ENCODE measurements at regions not wholly inside any gene's neighbourhood (a gene's known extent, or its start where the extent isn't known, plus 50 kb on each side); places are given as distances from the start of the nearest gene placed in this dataset.

DNA sequence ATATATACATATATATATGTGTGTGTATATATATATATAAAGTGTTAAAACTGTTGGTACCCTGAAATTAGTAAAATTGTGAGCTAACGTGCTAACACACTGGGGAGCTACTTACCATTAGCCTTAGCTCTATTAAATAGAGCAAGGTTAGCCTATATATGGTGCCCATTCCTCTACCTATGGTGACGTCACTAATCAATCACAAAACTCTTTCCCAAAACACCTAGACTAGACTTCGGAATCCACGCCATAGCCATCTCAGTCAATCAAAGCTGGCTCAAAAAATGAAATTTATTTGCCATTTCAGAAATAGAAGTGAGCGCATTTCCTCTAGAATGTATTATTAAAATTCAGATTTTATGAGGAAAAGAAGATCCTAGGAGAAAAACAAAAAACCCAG is 229.0 kb upstream of the TENM3 start:
- DNase-seq (ENCODE audit: low spot score) = no peak

DNA sequence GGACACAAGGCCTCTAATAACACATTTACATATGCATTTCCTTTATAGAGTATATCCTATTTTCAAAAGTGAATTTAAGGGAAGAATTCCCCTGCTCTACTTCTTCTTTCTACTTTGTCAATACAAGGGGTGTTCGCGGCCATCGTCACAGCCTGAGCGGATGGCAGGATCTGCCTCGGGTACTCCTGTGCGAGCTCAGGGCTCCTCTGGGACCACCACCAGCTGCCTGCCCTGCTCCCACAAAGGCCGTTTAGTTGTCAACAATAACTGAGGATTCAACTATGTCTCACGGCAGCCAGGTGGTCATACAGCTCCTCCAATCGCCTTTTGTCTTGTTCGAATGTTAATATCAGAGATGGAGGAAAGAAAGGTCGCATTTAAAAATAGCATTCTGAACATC is 228.2 kb upstream of the TENM3 start:
- no peak for DNase-seq (ENCODE audit: low spot score)

DNA sequence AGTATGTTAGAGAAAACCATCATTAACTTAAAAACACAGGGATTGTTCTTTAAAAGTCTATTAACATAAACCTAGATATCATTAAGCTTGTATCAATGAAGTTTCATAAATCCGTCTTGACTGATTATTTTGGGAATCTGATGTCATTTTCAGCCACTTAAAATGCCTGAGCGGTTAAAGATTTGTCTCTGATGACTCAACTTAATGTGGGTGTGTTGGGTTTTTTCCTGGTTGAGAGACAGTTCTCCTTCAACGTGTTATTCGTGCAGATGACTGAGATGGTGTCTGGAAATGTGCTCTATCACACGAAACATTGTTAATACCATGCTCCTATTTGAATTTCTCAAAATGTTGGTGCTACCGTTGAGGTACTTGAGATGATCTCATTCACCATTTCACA is 227.3 kb upstream of the TENM3 start:
- no peak for DNase-seq (ENCODE audit: low spot score)

DNA sequence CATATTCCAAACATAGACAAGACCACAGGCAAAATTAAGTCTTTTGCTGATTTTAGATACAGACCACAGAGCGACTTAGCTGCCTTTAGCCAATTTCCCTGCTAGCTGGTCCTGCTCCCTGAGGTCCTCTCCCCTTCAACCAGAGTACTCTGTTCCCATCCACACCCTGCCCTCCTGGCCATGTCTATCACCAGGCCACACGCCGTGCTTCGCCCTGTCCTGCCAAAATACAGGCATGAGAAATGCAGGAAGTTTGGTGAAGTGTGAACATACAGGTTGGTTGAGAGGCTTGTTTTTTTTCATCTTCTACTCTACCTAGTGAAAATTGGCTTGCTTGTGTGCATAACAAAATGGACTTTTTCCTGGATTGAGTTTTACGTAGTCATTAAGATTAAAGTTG is 226.2 kb upstream of the TENM3 start:
- DNase-seq (ENCODE audit: low spot score) = no peak

DNA sequence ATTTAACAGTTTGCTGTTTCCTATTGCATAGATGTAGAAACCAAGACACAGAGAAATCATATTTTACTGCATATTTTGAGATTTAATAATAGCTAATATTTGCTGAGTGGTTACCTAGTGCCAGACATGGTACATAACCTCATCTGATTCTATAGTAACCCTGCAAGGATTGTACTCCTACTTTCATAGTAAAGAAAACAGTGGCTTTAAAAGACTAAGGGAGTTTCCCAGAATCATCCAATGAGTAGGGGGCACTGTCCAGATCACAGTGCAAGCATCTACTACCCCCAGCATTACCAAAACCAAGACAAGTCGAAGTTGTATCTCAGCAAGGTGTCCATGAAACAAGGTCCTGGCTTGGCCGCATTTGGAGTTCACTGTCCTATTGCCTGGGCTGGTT is 224.5 kb upstream of the TENM3 start:
- DNase-seq (ENCODE audit: low spot score) = no peak

DNA sequence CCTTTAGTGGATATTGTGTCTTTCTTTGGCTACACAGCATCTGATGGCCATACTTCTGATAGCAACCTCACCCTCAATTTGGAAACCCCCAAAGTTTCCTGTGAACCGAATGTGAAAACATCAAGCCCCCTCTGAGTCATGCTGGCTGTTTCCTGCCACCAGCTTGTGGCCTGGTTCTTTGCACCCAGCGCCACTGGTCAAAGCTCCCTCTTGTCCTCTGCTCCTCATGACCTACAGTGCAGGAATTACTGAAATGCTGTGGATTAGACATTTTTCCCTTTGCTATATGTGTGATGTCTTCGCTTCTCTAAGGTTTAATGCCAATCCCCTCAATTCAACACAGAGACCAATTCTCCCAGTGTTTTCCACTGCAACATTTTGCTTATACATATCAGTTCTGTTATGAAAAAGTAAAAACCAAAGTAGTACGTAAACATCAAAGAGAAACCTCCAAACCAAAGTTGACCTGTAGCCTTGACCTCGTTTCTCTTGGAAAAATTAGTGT is 224.0 kb upstream of the TENM3 start:
- DNase-seq (ENCODE audit: low spot score) = no peak

DNA sequence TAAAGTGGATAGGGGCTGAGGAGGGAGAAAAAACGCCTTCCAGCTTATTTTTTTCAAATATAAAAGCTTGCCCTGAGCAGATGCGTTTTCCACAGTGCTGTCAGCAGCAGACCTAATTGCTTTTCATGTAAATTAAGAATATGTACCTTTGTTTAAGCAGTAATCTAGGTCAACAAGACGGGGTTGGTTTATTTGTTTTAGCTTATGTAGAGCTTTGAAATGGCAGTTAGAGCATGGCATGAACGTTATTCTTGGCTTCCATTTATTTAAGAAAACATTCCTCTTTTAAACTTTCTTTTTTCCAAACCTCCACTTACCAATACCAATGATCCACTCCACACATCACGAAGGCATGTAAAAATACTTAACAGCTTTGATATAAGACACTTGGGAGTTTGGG is 220.3 kb upstream of the TENM3 start:
- no peak for DNase-seq (ENCODE audit: low spot score)

DNA sequence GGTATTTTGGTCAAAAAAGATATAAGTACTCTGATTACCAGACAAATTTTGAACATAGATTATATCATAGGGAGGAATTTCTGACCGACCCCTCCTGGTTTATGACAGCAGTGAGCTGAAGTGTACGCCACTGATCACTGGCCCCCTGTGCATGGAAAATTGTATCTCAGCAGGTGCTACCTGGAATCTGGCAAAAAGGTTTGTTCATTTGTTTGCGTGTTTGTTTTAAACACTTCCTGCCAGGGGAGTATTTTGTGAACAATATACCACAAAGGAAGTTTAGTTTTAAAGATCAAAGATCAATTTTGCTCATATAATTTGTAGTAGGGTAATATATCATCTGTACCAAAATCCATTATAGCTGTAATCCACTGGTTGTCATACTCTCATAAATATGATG is 219.7 kb upstream of the TENM3 start:
- DNase-seq (ENCODE audit: low spot score) = no peak

DNA sequence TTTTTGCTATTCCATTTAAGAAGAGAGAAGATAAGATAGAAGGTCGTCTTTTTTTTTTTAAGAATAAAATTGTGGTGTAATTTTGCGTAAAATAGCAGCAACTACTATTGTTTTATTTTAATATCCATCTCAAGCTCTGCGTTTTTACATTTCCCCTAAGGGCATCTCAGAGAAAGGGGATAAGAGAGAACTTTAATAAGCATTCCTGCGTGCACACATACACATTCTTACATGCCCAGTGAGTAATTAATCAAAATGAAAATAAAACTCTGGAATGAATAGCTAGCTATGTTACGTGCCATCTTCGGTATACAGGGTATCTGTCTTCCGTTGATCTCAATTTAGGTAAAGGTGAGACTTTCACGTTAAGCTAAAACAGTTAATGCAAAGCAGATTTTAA is 200.3 kb upstream of the TENM3 start:
- DNase-seq (ENCODE audit: low spot score) = no peak

DNA sequence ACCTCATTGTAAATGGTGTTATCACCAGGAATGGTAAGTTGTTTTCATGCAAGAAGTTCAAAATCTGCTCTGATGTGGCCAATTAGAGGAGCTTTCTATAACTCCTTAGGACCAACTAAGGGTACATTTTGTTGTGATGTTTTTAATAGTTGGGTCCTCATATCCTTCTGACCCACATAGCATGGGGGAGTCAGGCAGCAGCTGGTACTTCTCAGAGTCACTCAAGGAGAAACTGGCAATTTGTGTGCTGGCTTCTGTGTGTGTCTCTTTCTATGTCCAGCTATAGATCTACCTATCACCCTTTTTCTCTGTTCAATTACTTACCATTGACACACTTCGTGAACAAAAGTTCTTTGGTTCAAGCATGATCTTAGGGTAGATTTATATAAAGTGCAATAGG is 194.3 kb upstream of the TENM3 start:
- no peak for DNase-seq (ENCODE audit: low spot score)

DNA sequence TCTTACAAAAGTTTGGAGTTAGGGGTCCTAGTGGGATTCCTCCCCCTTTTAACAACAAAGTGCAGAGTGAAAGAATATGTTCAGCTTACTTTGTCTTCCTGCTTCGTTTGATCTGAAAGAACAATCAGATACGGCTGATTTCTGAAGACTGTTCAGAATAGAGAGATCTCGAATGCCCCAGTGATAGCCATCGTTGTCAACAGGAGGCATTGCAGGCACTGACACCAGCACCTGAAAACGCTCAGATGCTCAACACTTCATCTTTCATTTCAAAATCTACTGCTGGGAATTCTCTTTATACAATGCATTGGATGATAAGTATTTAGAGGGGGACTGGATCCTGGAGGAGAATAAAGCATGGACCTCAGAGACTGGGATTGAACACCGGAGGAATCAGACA is 186.3 kb upstream of the TENM3 start:
- DNase-seq (ENCODE audit: low spot score) = no peak

DNA sequence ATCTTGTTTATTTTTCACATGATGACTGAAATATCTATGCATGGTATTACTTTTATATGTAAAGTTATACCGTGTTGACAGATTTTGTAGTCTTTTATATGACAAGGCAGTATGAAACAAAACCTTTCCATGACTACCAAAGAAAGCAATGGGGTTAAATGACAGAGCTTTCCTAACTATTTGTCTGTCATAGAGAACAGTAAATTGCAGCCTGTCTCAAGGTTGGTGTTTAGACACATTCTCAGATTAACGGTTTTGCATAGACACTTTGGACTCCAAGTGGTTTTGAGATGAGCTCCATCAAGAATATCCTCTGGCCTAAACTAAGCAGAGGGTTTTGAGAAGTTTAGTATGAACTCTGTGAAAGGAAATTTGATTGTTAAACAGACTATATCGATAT is 180.7 kb upstream of the TENM3 start:
- DNase-seq (ENCODE audit: low spot score) = no peak

DNA sequence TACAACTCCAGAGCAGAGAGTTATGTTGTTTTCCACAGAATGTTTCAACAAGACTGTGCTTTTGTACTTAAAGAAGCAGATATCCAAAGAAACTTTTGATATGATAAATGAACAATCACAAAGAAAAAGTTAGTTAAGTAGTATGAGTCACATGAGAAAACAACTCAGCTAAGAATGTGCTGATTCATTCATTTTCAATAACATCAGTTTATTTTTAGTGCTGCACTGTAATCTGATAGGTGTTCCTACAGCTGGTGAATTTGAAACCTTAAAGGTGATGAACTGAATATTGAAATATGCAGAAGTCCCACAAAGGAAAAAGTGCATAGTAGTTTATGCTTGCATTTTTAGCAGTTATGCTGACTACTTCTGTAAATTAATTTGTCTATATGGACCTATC is 180.3 kb upstream of the TENM3 start:
- no peak for DNase-seq (ENCODE audit: low spot score)

DNA sequence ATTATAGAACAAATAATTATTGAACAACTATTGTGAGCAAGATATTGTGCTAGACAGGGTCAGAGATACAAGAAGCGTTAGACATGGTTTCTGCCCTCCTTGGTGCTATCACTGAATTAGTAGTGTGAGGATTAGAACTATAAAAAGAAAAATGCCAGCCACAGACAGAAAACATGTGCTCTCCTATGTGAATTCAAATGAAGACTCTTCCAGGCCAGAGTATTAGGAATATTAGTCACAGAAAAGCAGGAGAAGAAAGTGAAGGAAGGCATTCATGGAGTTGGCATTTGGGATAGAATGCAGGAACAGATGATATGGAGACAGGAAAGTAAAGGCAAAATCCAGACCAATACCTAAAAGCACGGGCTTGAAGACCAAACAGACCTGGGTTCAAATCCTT is 179.6 kb upstream of the TENM3 start:
- DNase-seq (ENCODE audit: low spot score) = no peak

DNA sequence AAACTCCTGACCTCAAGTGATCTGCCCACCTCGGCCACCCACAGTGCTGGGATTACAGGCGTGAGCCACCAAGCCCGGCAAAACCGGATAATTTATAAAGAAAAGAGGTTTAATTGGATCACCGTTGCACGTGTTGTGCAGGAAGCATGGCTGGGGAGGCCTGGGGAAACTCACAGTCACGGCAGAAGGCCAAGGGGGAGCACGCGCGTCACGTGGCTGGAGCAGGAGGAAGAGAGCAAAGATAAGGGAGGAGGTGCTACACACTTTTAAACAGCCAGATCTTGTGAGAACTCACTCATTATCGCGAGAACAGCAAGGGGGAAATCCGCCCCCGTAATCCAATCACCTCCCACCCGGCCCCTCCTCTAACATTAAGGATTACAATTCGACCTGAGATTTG is 177.9 kb upstream of the TENM3 start:
- no peak for DNase-seq (ENCODE audit: low spot score)

DNA sequence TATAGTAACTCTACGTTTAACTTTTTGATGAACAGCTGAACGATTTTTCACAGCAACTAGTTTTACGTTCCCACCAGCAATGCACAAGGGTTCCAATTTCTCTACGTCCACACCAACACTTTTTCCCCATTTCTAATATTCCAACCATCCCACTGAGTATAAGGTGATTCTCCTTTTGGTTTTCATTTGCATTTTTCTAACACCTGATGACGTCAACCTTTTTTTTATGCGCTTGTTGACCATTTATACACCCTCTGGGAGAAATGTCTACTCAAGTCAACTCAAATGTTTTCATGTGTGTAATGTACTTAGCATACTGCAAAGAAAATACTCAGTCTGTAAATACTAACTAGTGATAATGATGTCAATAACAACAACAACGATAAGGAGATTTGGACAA is 177.2 kb upstream of the TENM3 start:
- no peak for DNase-seq (ENCODE audit: low spot score)

DNA sequence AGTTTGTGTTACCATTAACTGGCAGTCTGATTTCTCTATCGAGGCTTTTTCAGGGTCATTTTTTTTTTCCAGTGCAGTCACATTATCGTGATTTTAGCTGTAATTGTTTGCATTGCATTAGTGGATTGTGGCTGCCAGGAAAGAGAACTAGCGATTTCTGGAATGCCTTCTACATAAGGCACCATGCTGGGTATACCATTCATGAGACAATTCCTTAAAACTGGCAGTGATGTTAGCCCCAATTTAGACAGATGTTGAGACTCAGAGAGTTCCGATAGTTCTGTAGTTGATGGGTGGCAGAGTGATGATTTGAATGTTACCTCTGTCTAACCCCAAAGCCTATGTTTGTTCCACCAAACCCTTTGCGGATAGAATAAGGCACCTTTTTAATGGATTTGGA is 175.4 kb upstream of the TENM3 start:
- DNase-seq (ENCODE audit: low spot score) = no peak

DNA sequence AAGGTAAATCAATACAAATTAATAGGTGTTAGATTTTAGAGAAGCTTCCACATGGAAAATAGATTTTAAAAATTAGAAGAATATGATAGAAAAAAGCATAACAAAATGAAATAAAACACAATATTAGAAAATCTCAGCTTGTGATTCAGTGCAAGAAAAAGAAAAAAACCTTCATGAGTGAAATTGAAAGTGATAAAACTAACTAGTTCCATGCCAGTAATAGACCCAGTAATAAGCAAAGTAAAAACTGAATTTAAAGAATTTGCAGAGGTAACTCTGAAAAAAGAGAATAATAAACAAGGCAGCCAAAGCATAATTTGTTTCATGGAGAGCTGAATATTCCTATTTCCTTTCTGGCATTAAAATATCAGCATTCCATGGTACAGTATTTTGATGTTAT is 174.3 kb upstream of the TENM3 start:
- no peak for DNase-seq (ENCODE audit: low spot score)

DNA sequence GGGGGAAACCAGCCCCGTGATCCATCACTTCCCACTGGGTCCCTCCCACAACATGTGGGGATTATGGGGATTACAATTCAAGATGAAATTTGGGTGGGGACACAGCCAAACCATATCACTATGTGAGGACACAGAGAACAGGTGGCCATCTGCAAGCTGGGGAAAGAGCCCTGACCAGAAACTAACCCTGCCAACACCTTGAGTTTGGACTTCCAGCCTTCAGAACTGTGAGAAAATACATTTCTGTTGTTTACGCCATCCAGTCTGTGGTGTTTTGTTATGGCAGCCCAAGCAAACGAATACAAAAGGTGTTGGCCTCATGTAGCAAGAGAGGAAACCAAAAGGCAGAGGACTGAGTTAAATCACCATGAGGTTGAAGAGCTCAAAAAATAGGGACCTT is 169.9 kb upstream of the TENM3 start:
- no peak for DNase-seq (ENCODE audit: low spot score)

DNA sequence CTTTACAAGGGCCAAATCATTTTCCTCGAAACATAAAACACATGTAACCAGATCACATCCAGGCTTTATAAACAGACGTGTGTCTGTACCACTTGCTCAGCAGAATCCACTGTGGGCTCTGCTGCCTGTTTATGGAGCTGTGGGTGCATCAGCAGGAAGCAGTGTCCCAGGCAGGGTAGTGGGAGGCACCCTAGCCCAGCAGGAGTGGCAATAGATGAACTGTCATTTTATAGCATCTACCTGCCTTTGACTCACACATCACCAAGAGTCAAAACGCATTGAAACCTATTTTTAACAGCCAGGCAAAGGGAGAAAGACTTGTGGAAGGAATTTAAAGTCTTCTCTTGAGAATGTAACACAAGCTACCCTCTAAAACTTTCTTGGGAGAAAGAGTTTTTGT is 169.1 kb upstream of the TENM3 start:
- no peak for DNase-seq (ENCODE audit: low spot score)

DNA sequence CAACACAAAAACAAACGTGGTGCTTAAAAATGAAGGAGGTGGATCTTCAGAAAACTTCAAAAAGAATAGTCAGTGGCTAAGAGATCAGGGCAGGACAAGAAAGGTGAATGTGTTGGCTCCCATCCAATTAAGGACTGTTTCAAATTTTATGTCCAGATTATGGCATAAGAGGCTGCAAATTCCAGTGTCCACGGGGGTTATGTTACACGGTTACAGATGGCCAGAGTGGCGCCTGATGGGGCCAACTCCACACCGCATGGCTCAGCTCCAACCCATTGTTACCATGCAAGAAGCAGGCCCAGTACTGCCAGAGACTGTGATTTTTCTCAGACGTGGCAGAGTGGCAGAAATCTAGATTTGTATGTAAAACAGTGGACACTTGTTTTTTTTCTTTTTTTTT is 168.4 kb upstream of the TENM3 start:
- DNase-seq (ENCODE audit: low spot score) = no peak

DNA sequence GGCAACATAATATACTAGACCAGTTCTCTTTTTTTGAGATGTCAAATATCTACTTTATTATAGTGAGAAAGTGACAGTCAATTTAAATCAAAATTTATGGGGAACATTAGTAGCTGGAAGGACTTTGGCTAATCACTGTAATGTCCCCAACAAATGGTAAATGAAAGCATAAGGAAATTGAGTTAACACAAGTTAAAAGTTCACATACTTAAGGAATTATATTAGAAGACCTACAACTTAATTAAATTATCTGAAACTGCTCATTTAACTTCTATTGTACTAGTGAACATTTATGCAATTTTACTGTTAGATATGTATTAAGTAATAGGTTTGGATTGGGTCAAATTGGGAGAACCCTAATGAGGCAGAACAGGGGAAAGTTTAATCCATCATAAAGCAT is 160.3 kb upstream of the TENM3 start:
- no peak for DNase-seq (ENCODE audit: low spot score)

DNA sequence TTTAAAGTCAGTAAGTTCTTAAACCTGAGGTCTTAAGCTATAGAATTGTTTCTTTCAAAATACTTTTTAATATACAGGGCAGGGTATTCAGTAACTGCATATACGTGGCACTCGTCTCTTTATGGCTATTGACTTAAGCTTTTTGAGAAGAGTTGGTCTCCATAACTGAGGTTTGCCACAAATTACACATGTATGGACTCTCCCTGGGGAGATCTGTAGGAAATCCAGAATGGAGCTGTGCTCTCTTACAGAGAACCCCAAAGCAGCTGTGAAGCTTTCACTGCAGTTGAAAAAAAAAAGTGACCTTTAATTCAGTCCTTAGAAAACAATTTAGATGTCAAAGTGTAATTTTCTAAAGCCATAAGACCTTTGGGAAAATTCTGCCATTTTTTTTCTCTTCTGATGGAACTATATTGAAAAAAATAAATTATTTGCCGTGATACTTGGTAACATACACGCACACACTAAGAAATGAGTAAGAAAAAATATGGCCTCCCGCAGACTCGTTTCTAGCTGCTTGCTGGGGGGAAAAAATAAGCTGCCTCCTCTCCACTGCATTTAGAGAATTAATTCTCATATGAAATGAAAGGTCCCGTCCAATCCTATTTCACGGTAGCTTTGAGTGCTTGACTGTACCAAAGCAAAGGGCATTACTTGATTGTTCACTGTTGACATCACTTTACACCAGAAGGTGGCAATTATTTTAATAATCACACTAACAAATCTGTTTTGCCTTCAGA is 159.4 kb upstream of the TENM3 start:
- no peak for DNase-seq (ENCODE audit: low spot score)

DNA sequence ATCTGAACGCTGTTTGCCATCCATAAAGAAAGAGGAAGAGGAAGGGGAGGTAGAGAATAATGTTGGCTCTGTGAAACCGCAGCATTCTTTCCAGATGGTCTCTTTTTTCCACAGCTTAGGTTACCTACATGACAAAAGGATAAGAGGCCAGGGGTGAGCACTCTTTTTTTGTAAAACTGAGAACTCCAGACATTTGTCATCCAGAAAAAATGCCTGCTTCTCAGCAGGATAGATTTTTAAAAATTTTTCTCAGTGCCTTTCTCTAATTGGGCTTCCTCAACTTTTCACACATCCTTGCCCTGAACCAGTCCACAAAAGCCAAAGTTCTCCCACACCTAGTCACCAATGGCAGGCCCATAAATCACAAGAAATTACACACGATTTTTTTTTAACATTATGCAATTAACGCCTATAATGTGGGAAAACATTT is 158.1 kb upstream of the TENM3 start:
- DNase-seq (ENCODE audit: low spot score) = no peak

DNA sequence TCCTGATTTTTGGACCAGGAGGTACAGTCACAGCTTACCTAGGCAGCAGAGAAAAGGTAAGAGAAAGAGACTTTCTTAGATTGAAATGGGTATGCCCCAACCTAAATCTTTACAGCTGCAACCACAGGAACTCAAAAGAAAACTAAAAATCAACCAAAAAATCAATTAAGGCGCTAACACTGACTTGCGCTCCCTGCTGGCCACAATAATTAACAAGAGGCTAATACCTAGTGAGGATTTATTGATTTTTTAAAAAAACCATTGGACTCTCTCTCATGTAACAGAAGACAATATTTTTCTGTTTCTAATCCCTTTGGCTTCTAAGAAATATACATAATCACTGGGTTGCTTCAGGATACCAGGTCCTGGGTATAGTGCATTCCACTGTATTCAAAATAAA is 153.9 kb upstream of the TENM3 start:
- DNase-seq (ENCODE audit: low spot score) = no peak

All from left forelimb (tissue), 1 donor.